SK-N-SH (cell line): ENCODE measurements at regions not wholly inside any gene's neighbourhood (a gene's known extent, or its start where the extent isn't known, plus 50 kb on each side); places are given as distances from the start of the nearest gene placed in this dataset.

ENCODE experiments used
- CTCF ChIP-seq: fragments of 200-600 bp; sonication (generic); IDR thresholded peaks from 2 replicates; pipeline ENCODE4 v1.6.1; 2017; ENCODE audit warnings: antibody characterized with exemption, mild to moderate bottlenecking, moderate library complexity
- GABPA ChIP-seq: IDR thresholded peaks from 2 replicates; pipeline ENCODE4 v1.4.0; 2012; ENCODE audit warnings: low read depth, mild to moderate bottlenecking
- SIN3A ChIP-seq: IDR thresholded peaks from 2 replicates; pipeline ENCODE4 v1.6.1; 2012; ENCODE audit warnings: low read depth, mild to moderate bottlenecking, low read length, moderate library complexity, borderline replicate concordance
- SMC3 ChIP-seq: IDR thresholded peaks from 2 replicates; pipeline ENCODE4 v1.6.1; 2012; ENCODE audit warnings: low read depth, low read length, improper control_type of control experiment
- TAF1 ChIP-seq: IDR thresholded peaks from 2 replicates; pipeline ENCODE4 v1.6.1; 2012; ENCODE audit warnings: low read depth, mild to moderate bottlenecking, low read length, moderate library complexity, borderline replicate concordance
- TEAD4 ChIP-seq: IDR thresholded peaks from 2 replicates; pipeline ENCODE4 v1.4.0; 2012; ENCODE audit warnings: mild to moderate bottlenecking, borderline replicate concordance; ENCODE audit not compliant: insufficient read depth
- USF2 ChIP-seq: fragments of 150-350 bp; IDR thresholded peaks from 2 replicates; pipeline ENCODE4 v1.6.1; 2017; ENCODE audit warnings: antibody characterized with exemption, low read length, low read depth, borderline replicate concordance

GRCh38 chr1:94327001-94327690 is 89.8 kb upstream of the ARHGAP29 start:
- TF ChIP-seq CTCF (no peak), SIN3A (no peak), USF2 (no peak), SMC3 (no peak), TAF1 (no peak), TEAD4 (no peak), GABPA (no peak)
